PC-3 (cell line): ENCODE measurements at regions not wholly inside any gene's neighbourhood (a gene's known extent, or its start where the extent isn't known, plus 50 kb on each side); places are given as distances from the start of the nearest gene placed in this dataset.

Experiments used
- ATAC-seq: fragments of 200-7000 bp; cut with Tn5 transposase; 2 replicates; pipeline ENCODE4 v1.9.1; 2020; ENCODE audit warnings: mild to moderate bottlenecking, moderate library complexity
- BruUV-seq: library from RNA; stranded (reverse); fragments of 400-500 nt; replicated peaks from 2 replicates; lab custom pipeline; 2021; lab: Mats Ljungman, UMichigan
- CTCF ChIA-PET: fragments of 300-600 bp; sonication (Branson Sonifier 250); formaldehyde crosslinking; loops from one replicate; lab custom pipeline; 2022; ENCODE audit warnings: antibody characterized with exemption; lab: Charles Lee
- POLR2A ChIA-PET: fragments of 300-600 bp; sonication (Branson Sonifier 250); formaldehyde crosslinking; loops from one replicate; lab custom pipeline; 2022; ENCODE audit warnings: antibody characterized with exemption; ENCODE audit not compliant: unreplicated experiment; lab: Charles Lee
- DNase-seq: peaks from one replicate; pipeline ENCODE4 v3.0.0-alpha.2; 2015
- H2AFZ ChIP-seq: fragments of 300-600 bp; sonication (generic); 2 replicates; pipeline ENCODE4 v1.6.0; 2016; ENCODE audit warnings: antibody characterized with exemption, low read length
- H3F3A ChIP-seq: fragments of 300-600 bp; sonication (generic); one replicate; pipeline ENCODE4 v1.6.0; 2017; ENCODE audit warnings: antibody characterized with exemption, low read length, control low read depth, mild to moderate bottlenecking; ENCODE audit not compliant: unreplicated experiment
- H3K27ac ChIP-seq: fragments of 300-600 bp; sonication (generic); 2 replicates; pipeline ENCODE4 v1.5.1; 2016; ENCODE audit warnings: mild to moderate bottlenecking, low read length
- H3K27me3 ChIP-seq: fragments of 300-600 bp; sonication (generic); 2 replicates; pipeline ENCODE4 v1.6.1; 2016; ENCODE audit warnings: low read length, mixed read lengths
- H3K36me3 ChIP-seq: fragments of 300-600 bp; sonication (generic); 2 replicates; pipeline ENCODE4 v1.6.1; 2016; ENCODE audit warnings: low read depth, mixed run types, low read length, mixed read lengths
- H3K4me1 ChIP-seq: fragments of 300-600 bp; sonication (generic); 2 replicates; pipeline ENCODE4 v1.5.1; 2016; ENCODE audit warnings: low read length; ENCODE audit not compliant: insufficient read depth
- H3K4me2 ChIP-seq: fragments of 300-600 bp; sonication (generic); 2 replicates; pipeline ENCODE4 v1.6.0; 2016; ENCODE audit warnings: low read length
- H3K4me3 ChIP-seq: fragments of 300-600 bp; sonication (generic); 2 replicates; pipeline ENCODE4 v1.5.1; 2016; ENCODE audit warnings: mild to moderate bottlenecking, low read length, mixed read lengths
- H3K79me2 ChIP-seq: fragments of 300-600 bp; sonication (generic); 2 replicates; pipeline ENCODE4 v1.6.1; 2017; ENCODE audit warnings: low read length, mixed read lengths
- H3K9ac ChIP-seq: fragments of 300-600 bp; sonication (generic); 2 replicates; pipeline ENCODE4 v1.6.0; 2016; ENCODE audit warnings: mild to moderate bottlenecking, low read length
- H3K9me2 ChIP-seq: fragments of 300-600 bp; sonication (generic); replicated peaks from 2 replicates; pipeline ENCODE4 v1.6.1; 2016; ENCODE audit warnings: mixed run types, low read length, mixed read lengths
- H3K9me3 ChIP-seq: fragments of 300-600 bp; sonication (generic); 2 replicates; pipeline ENCODE4 v1.6.1; 2016; ENCODE audit warnings: low read length, mixed read lengths
- H4K20me1 ChIP-seq: fragments of 300-600 bp; sonication (generic); 2 replicates; pipeline ENCODE4 v1.6.1; 2016; ENCODE audit warnings: low read length, mixed read lengths
- CTCF ChIP-seq: fragments of 300-600 bp; sonication (generic); conservative IDR thresholded peaks from 2 replicates; pipeline ENCODE4 v1.5.1; 2017; ENCODE audit warnings: antibody characterized with exemption, low read depth, mild to moderate bottlenecking, low read length
- EZH2 ChIP-seq: fragments of 300-600 bp; sonication (generic); IDR thresholded peaks from one replicate; pipeline ENCODE4 v1.6.1; 2017; ENCODE audit warnings: antibody characterized with exemption, mild to moderate bottlenecking, low read length; ENCODE audit not compliant: unreplicated experiment
- EZH2phosphoT487 ChIP-seq: fragments of 300-600 bp; sonication (generic); IDR thresholded peaks from 2 replicates; pipeline ENCODE4 v1.6.1; 2018; ENCODE audit warnings: mild to moderate bottlenecking, antibody characterized with exemption, low read length, borderline replicate concordance
- intact Hi-C: fragments of 100-400 bp; cut with micrococcal nuclease; formaldehyde crosslinking; loops from 2 replicates; pipeline ENCODE4 v1.9.0; 2023

DNA sequence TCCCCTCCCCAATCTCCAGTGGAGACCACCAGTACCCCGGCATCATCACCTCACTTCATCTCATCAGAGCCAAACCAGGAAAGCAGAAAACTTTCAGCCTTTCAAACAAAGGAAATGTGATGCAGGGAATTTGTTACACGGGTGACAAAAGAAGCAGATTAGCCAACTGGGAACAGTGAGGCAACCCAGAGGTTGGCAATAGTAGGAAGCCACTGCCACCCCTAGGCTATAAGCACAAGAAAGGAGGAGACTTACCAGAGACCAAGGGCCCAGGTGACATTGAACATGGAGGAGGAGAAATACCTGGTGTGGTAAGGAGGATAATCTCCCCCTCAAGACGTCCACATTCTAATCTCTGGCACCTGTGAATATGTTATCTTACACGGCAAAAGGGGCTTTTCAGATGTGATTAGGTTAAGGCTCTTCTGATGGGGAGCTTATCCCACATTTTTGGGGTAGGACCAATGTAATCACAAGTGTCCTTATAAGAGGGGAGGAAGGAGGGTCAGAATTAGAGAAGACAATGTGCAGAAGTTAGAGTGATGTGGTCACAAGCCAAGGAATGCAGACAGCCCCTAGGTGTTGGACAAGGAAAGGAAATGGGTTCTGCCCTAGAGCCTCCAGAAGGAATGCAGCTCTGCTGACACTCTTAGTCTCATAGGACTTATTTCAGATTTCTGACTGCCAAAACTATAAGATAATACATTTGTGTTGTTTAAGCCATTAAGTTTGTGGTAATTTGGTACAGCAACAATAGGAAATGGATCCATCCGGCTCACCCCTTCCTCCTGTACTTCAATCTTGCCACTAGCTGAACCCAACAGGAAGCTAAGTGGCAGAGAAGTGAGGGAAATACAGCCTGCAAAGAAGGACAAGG, 83.6 kb upstream of the VAV3 start:
- no peak for DNase-seq
- Histone ChIP-seq H3K9ac (no peak overlapping the region), H3K9me3 (no peaks in the 10 kb centered on the region), H3K4me2 (0 out of 2 replicates have a peak overlapping the region, but pooled peaks have one; percentile 22), H3F3A (no peaks in the 10 kb centered on the region), H2AFZ (no peak overlapping the region), H3K9me2 (no peaks in the 10 kb centered on the region), H3K27me3 (no peaks in the 10 kb centered on the region), H3K36me3 (no peaks in the 10 kb centered on the region), H3K4me3 (no peak overlapping the region), H3K27ac (no peak overlapping the region), H3K79me2 (no peaks in the 10 kb centered on the region), H3K4me1 (peaks cover 24% of the 10 kb centered on the region), H4K20me1 (no peaks in the 10 kb centered on the region)
- no TSS peak for BruUV-seq
- no peak for TF ChIP-seq CTCF
- TF ChIP-seq EZH2: no peak
- TF ChIP-seq EZH2phosphoT487: no peak
- intact Hi-C loops: loop anchor here (1.0 to 5.0 kb wide), 2 partner anchors 34 to 77 kb away; no protein-coding TSS in a partner anchor
- CTCF ChIA-PET: interaction anchor here (0.6 to 1.5 kb wide), 2 partner anchors 15 to 152 kb away, joined by 3 to 7 read pairs; partner anchors contain the start of gene SLC25A24
- no peak for ATAC-seq
- POLR2A ChIA-PET: interaction anchor here (0.6 kb wide), 1 partner anchor 83 kb away, joined by 3 read pairs; no protein-coding TSS in a partner anchor

DNA sequence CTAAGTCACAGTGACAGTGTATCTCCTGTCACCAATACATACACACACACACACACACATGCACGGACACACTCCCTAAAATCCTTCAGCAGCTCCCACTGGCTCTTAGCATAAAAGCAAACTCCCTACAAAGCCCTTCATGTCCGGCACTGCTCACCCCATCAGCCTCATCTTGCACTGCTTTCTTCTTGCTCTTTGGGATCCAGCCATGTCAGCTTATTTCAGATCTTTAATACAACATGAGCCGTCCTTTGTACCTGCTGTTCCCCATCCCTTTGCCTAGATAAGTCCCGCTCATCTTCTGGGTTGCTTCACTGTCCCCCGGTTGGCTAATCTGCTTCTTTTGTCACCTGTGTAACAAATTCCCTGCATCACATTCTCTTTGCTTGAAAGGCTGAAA, 82.1 kb upstream of the VAV3 start:
- TF ChIP-seq EZH2: no peak
- no peak for TF ChIP-seq CTCF
- no peak for TF ChIP-seq EZH2phosphoT487
- no peak for ATAC-seq
- Histone ChIP-seq H3K9ac (no peak overlapping the region), H4K20me1 (no peaks in the 10 kb centered on the region), H3K4me2 (no peak overlapping the region), H3K4me3 (no peak overlapping the region), H3K9me2 (no peaks in the 10 kb centered on the region), H3K9me3 (no peaks in the 10 kb centered on the region), H3F3A (no peaks in the 10 kb centered on the region), H2AFZ (no peak overlapping the region), H3K36me3 (no peaks in the 10 kb centered on the region), H3K27me3 (no peaks in the 10 kb centered on the region), H3K27ac (no peak overlapping the region), H3K4me1 (peaks cover 19% of the 10 kb centered on the region), H3K79me2 (no peaks in the 10 kb centered on the region)
- ChIA-PET CTCF (no interaction called here), POLR2A (no interaction called here)
- BruUV-seq: no TSS peak
- intact Hi-C loops: loop anchor here (5.0 kb wide), 1 partner anchor 35 kb away; no protein-coding TSS in a partner anchor
- DNase-seq: no peak

DNA sequence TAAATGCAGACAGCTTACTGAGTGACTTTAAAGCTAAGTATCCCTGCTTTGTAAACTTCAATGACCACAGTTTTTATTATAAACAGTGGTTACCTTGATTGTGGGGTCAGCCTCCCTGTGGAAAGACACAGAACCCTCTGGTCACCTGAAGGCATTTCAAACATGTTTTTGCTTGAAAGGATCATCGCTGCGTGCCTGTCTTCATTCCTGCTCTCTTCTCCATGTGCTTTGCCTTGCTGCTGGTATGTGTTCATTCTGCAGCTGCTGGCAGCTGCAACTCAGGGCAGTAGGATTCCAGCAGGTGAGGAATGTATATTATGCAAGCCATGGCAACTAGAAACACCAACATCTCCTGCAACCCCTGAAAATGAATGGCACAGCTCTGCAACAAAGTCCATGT, 81.0 kb upstream of the VAV3 start:
- DNase-seq (no peak), ATAC-seq (no peak)
- peaks cover 19% of the 10 kb centered on the region for H3K4me1 ChIP-seq
- H3K27me3 ChIP-seq: no peaks in the 10 kb centered on the region
- CTCF ChIA-PET: no interaction called here
- no peak overlapping the region for H2AFZ ChIP-seq
- H3K9me3 ChIP-seq: no peaks in the 10 kb centered on the region
- BruUV-seq: no TSS peak
- H3K4me3 ChIP-seq: no peak overlapping the region
- POLR2A ChIA-PET: no interaction called here
- TF ChIP-seq CTCF (no peak), EZH2phosphoT487 (no peak), EZH2 (no peak)
- H3K27ac ChIP-seq: no peak overlapping the region
- intact Hi-C loops: loop anchor here (5.0 kb wide), 1 partner anchor 36 kb away; no protein-coding TSS in a partner anchor
- H3K9ac ChIP-seq: no peak overlapping the region
- H3K4me2 ChIP-seq: no peak overlapping the region
- no peaks in the 10 kb centered on the region for H3K9me2 ChIP-seq
- no peaks in the 10 kb centered on the region for H3F3A ChIP-seq
- H3K79me2 ChIP-seq: no peaks in the 10 kb centered on the region
- no peaks in the 10 kb centered on the region for H3K36me3 ChIP-seq
- H4K20me1 ChIP-seq: no peaks in the 10 kb centered on the region
